ENCODE measurements at regions not wholly inside any gene's neighbourhood (a gene's known extent, or its start where the extent isn't known, plus 50 kb on each side); places are given as distances from the start of the nearest gene placed in this dataset.

GRCh38 chr2:898319-898718 is 52.3 kb upstream of the SNTG2 start:
- no peak for DNase-seq (ENCODE audit: low read depth)

- DNase-seq (ENCODE audit: low read depth), result no peak
Observed at GRCh38 chr2:897091-897490, 53.6 kb upstream of the SNTG2 start.

GRCh38 chr2:893311-893710 is 57.3 kb upstream of the SNTG2 start:
- DNase-seq (ENCODE audit: low read depth), result no peak

- DNase-seq (ENCODE audit: low read depth), result no peak
Observed at GRCh38 chr2:892892-893291, 57.8 kb upstream of the SNTG2 start.

- DNase-seq (ENCODE audit: low read depth), result no peak
Observed at GRCh38 chr2:892401-892800, 58.2 kb upstream of the SNTG2 start.

- no peak for DNase-seq (ENCODE audit: low read depth)
Observed at GRCh38 chr2:891734-892133, 58.9 kb upstream of the SNTG2 start.

GRCh38 chr2:890791-891190 is 59.9 kb upstream of the SNTG2 start:
- no peak for DNase-seq (ENCODE audit: low read depth)

- no peak for DNase-seq (ENCODE audit: low read depth)
Observed at GRCh38 chr2:890214-890613, 60.4 kb upstream of the SNTG2 start.

- no peak for DNase-seq (ENCODE audit: low read depth)
Observed at GRCh38 chr2:888906-889566, 61.6 kb upstream of the SNTG2 start.

- DNase-seq (ENCODE audit: low read depth), result no peak
Observed at GRCh38 chr2:888211-888801, 62.3 kb upstream of the SNTG2 start.

GRCh38 chr2:887639-888038 is 63.0 kb upstream of the SNTG2 start:
- DNase-seq (ENCODE audit: low read depth), result no peak

- DNase-seq (ENCODE audit: low read depth), result no peak
Observed at GRCh38 chr2:886072-887022, 64.3 kb upstream of the SNTG2 start.

GRCh38 chr2:885230-886071 is 65.2 kb upstream of the SNTG2 start:
- no peak for DNase-seq (ENCODE audit: low read depth)

- DNase-seq (ENCODE audit: low read depth), result no peak
Observed at GRCh38 chr2:883803-884748, 66.6 kb upstream of the SNTG2 start.

GRCh38 chr2:883260-883802 is 67.3 kb upstream of the SNTG2 start:
- DNase-seq (ENCODE audit: low read depth), result no peak

GRCh38 chr2:881204-881918 is 69.3 kb upstream of the SNTG2 start:
- no peak for DNase-seq (ENCODE audit: low read depth)

- no peak for DNase-seq (ENCODE audit: low read depth)
Observed at GRCh38 chr2:880201-880970, 70.3 kb upstream of the SNTG2 start.

GRCh38 chr2:879540-879939 is 71.1 kb upstream of the SNTG2 start:
- no peak for DNase-seq (ENCODE audit: low read depth)

All from LHCN-M2 (cell line).